Muscle of back (tissue), 3 donors: ENCODE measurements at regions not wholly inside any gene's neighbourhood (a gene's known extent, or its start where the extent isn't known, plus 50 kb on each side); places are given as distances from the start of the nearest gene placed in this dataset.

Source experiments
- DNase-seq, 3 donors: peaks; one replicate each; pipeline versions ENCODE4 v3.0.0 to v3.0.0-alpha.2; 2013

GRCh38 chr2:75278821-75279379 lies 79.6 kb upstream of the TACR1 start:
- no peak for DNase-seq

- DNase-seq, result no peak
Observed at GRCh38 chr2:75278314-75278713, 79.0 kb upstream of the TACR1 start.

DNA sequence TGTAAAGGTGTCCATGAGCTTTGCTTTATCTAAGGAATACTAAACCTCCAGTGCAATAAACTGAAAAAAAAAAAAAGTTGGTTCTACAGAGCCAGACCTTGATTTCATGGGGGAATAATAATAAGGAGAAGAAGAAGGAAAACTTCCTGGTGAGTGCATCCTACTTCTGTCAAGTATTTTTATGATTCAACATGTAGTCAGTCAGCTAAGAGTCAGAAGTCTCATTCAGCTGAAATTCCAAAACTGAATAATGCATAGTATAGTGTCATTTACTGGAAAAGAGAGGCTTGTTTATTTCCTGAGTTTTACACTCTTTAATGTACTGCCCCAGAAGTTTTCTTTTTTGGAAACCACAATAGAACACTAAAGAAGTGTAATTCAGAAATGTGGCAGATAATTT lies 77.8 kb upstream of the TACR1 start:
- peak in 1 of 3 donors; percentile 45 for DNase-seq

GRCh38 chr2:75276093-75277029 lies 77.0 kb upstream of the TACR1 start:
- DNase-seq, result peak in 1 of 3 donors; percentile 38

DNA sequence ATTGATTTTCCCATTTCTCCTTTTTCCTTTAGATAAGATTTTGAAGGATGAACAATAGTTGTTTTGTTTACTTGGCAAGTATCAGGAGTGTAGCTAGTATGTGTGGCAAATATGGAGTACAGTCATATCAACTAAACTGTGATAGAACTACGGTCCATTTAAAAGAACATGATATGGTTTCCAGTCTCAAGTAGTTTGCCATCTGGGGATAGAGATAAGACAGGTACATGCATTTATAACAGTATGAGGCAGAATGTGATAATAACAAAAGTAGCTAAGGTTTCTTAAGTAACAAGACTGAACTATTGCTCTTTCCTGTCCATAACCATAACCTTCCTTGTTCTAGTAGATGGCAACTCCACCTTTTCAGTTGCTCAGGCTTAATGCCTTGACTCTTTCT lies 75.6 kb upstream of the TACR1 start:
- no peak for DNase-seq

GRCh38 chr2:75268112-75268511 lies 68.8 kb upstream of the TACR1 start:
- no peak for DNase-seq

DNA sequence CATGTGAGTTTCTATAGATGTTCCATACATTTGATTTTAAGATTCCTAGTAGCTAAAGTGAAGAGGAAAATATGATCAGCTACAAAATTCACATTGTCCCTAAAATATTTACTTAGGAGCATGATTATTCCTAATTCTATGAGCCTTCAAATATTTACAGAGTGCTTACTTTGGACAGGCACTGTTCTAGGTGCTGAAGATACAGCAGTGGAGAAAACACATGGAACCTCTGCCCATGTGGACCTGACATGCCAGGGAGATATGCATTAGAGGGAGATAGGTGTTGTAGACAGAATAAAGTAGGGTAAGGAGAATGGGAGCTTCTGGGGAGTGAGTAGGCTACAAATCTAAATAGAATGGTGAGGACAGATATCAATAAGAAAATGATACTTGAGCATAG lies 62.6 kb upstream of the TACR1 start:
- DNase-seq, result no peak

GRCh38 chr2:75260946-75261345 lies 61.6 kb upstream of the TACR1 start:
- no peak for DNase-seq

- DNase-seq, result no peak
Observed at GRCh38 chr2:75258620-75259019, 59.3 kb upstream of the TACR1 start.

- DNase-seq, result no peak
Observed at GRCh38 chr2:75256485-75256884, 57.2 kb upstream of the TACR1 start.

DNA sequence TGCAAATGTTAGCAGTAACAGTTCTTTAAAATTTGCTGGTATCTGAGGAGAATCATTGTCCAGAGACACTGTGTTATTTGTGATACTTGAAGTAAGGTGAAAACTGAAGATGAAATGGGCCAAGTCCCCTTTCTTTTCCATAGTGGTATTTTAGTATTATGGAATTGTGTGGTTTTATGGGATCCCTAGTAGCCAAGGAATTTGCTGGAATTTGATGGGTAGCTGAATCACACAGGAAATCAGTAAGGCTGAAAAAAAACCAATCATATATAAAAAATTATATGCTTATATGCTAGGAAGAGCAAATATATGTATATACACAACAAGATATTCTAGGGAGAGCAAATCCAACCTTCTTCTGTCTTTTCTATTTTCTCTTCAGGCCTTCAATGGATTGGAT lies 54.2 kb upstream of the TACR1 start:
- DNase-seq, result peak in 1 of 3 donors; percentile 6

DNA sequence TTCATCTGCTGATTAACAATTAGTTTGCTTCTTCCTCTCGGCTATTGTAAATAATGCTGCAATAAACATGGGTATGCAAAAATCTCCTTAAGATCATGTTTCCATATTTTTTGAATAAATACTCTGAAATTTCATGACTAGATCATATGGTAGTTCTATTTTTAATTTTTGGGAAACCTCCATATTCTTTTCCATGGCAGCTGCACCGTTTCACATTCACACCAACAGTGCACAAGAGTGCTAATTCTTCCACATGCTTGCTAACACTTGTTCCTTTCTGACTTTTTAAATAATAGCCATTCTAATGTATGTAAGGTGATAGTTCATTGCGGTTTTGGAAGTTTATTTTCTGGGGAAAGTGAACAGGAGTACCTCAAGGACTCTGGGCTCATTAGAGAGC lies 52.6 kb upstream of the TACR1 start:
- no peak for DNase-seq
